GM12892 (cell line): ENCODE measurements at regions not wholly inside any gene's neighbourhood (a gene's known extent, or its start where the extent isn't known, plus 50 kb on each side); places are given as distances from the start of the nearest gene placed in this dataset.

Experiments used
- POLR2A ChIP-seq: IDR thresholded peaks from 2 replicates; pipeline ENCODE4 v1.6.1; 2011; ENCODE audit warnings: low read depth, low read length, control low read depth
- TAF1 ChIP-seq: IDR thresholded peaks from 2 replicates; pipeline ENCODE4 v1.6.1; 2011; ENCODE audit warnings: low read depth, mild to moderate bottlenecking, control low read depth, low read length, borderline replicate concordance

DNA sequence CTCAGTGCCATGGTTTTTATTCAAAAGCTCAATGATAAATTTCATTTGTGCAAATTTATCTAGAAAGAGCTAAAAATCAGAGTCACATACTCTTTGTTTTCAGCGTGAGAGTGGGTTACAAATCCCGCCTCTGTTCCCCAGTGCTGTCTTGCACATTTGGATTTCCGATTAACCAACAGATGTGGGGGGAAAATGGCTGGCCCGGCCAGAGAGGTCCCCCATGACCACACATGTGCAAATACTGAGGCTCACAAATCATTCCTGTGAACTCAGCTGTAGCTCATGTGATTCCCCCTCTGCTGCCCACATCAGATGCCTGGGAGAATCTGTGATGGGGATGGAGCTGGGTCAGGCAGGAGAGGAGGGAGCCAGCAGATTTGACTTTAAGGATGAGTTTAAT lies 168.7 kb downstream of the PAX1 start:
- TF ChIP-seq POLR2A: no peak
- no peak for TF ChIP-seq TAF1
